ENCODE measurements at regions not wholly inside any gene's neighbourhood (a gene's known extent, or its start where the extent isn't known, plus 50 kb on each side); places are given as distances from the start of the nearest gene placed in this dataset.

DNA sequence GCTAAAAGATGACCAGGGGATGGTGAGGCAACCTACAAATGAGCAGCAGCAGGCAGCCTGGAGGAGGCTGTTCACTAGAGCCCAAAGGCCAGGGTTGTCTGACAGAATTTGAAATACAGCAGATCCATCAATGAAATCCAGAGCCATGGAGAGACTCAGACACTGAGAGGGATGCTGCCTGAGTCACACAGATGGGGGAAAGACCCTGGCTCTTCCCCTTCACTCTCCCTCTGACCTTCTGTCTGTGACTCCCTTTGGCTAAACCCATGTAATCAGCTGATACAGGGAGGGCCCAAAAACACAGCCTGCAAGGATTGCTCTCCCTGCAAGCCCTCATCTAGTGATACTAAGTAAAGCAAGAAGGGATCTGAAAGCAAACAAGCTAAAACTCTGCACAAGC, 166.5 kb upstream of the SPOPL start:
- TF ChIP-seq, protein P1, sequence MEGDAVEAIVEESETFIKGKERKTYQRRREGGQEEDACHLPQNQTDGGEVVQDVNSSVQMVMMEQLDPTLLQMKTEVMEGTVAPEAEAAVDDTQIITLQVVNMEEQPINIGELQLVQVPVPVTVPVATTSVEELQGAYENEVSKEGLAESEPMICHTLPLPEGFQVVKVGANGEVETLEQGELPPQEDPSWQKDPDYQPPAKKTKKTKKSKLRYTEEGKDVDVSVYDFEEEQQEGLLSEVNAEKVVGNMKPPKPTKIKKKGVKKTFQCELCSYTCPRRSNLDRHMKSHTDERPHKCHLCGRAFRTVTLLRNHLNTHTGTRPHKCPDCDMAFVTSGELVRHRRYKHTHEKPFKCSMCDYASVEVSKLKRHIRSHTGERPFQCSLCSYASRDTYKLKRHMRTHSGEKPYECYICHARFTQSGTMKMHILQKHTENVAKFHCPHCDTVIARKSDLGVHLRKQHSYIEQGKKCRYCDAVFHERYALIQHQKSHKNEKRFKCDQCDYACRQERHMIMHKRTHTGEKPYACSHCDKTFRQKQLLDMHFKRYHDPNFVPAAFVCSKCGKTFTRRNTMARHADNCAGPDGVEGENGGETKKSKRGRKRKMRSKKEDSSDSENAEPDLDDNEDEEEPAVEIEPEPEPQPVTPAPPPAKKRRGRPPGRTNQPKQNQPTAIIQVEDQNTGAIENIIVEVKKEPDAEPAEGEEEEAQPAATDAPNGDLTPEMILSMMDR (IDR thresholded peaks at IDR 0.05; ENCODE audit: low read depth, low read length): no peak
- no peak overlapping the region for H3K4me3 ChIP-seq (ENCODE audit: low read depth, low read length)

DNA sequence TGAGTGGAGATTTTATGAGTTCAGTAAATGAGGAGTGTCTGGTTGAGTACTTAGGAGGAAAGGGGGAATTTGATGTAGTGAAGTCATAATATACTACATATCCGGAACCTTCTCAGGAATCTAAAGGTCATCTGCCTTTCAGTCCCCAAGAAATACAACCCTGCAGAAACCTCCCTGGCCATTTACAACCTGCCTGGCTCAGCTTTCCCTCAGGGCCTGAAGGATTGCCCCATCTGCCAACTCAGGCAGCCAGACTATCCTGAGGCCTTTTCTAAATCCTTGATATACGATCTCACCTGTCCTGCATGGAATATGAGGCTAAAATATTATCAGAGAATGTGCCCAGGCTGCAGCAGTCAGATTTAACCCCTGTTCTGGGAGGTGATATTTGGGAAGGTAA, 165.4 kb upstream of the SPOPL start:
- TF ChIP-seq, protein P1 (IDR thresholded peaks at IDR 0.05; ENCODE audit: low read depth, low read length): no peak

DNA sequence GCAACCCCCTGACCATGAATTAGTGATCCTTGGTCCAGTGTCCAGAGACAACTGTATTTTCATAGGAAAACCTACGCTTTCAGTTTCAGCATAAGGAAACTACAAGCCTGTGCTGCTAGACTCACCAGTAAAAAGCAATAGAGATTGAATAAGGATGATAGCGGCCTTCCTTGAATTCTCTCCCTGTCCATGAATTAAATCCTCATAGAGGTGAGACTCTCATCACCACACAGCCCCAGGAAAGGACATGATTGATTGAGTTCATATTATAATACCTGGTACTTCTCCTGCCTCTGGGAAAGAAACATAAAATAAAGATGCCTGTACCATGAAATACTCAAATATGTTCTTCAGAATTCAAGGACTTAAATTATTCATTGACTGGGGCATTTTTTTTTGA, 146.3 kb upstream of the SPOPL start:
- no peak overlapping the region for H3K4me3 ChIP-seq (ENCODE audit: low read depth, low read length)
- TF ChIP-seq, protein P1 (IDR thresholded peaks at IDR 0.05; ENCODE audit: low read depth, low read length): no peak

More for the DNA sequence above, 165.4 kb upstream of the SPOPL start:
- H3K4me3 ChIP-seq (ENCODE audit: low read depth, low read length): no peak overlapping the region

DNA sequence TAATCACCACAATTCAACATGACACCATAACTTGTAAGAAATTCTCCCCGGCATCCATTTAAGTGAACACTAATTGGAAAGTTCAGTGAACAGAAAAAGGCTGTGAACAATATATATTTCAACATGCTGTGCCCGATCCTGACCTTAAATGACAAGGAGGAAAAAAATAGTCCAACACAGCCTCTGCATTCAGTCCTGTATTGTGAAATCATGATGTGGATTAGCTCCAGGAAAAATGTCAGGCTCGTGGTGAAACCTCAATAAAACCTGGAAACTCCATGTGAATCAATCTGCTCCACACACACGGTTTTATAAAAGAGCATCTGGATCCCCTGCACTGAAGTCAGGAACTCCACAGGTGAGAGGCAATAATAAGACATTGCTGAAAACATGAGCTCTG, 145.4 kb upstream of the SPOPL start:
- H3K4me3 ChIP-seq (ENCODE audit: low read depth, low read length): no peak overlapping the region
- TF ChIP-seq, protein P1 (IDR thresholded peaks at IDR 0.05; ENCODE audit: low read depth, low read length): no peak

DNA sequence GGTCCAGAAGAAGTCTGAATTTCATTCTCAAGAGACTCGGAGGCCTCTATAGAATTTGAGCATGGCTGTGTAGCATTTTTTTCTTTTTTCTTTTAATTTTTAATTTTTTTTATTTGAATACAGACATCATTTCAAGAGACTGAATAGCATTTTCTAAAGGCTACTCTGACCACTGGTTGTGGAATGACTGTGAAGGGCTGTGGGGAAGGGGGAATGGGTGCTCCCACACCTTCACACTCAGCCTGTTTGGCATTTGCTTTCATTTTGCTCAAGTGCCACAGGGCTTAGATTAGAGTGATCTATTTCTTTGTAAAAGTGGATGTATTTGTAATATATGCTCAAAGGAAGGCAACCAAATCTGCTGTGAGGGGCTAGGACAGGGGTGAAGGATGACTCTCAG, 142.0 kb upstream of the SPOPL start:
- TF ChIP-seq, protein P1 (IDR thresholded peaks at IDR 0.05; ENCODE audit: low read depth, low read length): no peak
- no peak overlapping the region for H3K4me3 ChIP-seq (ENCODE audit: low read depth, low read length)

DNA sequence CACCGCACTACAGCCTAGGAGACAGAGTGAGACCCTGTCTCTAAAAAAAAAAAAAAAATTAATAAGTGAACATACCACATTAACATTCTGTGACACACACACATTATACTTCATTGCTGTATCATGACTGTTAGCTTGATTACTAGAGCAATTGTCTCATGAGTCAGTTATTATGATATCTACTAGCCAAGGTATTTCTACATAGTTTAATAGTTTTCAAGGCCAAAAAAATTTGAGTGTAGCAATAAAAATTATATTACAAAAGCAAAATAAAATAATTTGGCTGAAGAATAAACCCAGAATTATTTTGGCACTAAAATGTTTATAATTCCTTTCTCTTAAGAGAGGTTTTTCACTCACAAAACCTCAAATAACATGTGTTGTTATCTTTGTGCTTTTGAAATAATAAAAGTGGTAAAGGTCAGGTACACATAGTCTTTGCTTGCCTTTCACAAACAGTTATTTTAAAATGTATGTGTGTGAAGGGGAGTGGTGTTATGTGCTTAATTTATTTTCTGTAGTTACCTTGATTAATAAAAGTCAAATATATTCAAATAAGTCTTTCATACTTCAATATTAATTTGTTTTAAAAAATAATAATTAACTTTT, 136.9 kb upstream of the SPOPL start:
- no peak overlapping the region for H3K4me3 ChIP-seq (ENCODE audit: low read depth, low read length)
- TF ChIP-seq, protein P1 (IDR thresholded peaks at IDR 0.05; ENCODE audit: low read depth, low read length): no peak

DNA sequence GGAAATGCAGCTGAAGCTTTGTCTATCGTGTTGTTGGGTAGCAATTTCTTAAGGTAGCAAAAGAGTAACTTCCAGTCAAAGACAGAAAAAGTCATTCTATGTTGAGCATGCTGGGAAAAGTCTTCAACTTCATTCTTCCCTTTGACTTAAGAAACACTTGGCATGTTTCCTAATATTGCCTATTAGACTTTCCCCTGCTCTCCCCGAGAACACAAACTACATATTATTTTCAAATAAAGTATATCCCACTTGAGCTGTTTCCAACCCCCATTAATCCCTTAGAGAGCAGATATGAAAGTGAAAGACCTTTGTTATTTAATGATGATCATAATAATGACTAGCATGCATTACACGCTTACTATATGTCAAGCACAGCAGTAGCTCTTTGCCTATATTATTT, 136.0 kb upstream of the SPOPL start:
- TF ChIP-seq, protein P1 (IDR thresholded peaks at IDR 0.05; ENCODE audit: low read depth, low read length): no peak
- H3K4me3 ChIP-seq (ENCODE audit: low read depth, low read length): no peak overlapping the region
